ENCODE measurements at regions not wholly inside any gene's neighbourhood (a gene's known extent, or its start where the extent isn't known, plus 50 kb on each side); places are given as distances from the start of the nearest gene placed in this dataset.
"Not testable (repeated sequence)": the region's sequence is repeated elsewhere in the genome, so short reads cannot be mapped to it uniquely, and the experiment has no call there.

DNA sequence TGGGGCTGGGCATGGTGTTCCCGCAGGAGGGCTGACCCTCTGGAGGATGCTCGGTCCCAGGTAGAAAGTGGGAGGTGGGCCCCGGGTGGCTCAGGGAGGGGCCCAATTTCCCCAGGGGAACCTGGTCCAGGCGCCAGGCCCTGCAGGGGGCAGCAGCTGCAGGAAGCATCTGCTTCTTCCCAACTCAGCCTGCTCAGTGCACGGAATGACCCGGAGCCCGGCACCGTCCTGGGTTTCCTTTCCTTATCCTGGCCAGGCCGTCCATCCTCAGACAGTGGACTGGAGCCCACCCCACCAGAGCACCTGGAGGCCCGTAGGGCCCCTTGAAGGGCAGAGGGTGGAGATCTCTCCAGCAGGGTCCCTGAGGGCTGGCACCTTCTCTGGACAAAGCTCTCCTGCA lies 111.0 kb downstream of the TMEM121 start:
- not testable (repeated sequence) for DNase-seq (ENCODE audit: low spot score)

- DNase-seq (ENCODE audit: low spot score) = not testable (repeated sequence)
These were observed 113.9 kb downstream of the TMEM121 start for GRCh38 chr14:105639969-105640931.

DNA sequence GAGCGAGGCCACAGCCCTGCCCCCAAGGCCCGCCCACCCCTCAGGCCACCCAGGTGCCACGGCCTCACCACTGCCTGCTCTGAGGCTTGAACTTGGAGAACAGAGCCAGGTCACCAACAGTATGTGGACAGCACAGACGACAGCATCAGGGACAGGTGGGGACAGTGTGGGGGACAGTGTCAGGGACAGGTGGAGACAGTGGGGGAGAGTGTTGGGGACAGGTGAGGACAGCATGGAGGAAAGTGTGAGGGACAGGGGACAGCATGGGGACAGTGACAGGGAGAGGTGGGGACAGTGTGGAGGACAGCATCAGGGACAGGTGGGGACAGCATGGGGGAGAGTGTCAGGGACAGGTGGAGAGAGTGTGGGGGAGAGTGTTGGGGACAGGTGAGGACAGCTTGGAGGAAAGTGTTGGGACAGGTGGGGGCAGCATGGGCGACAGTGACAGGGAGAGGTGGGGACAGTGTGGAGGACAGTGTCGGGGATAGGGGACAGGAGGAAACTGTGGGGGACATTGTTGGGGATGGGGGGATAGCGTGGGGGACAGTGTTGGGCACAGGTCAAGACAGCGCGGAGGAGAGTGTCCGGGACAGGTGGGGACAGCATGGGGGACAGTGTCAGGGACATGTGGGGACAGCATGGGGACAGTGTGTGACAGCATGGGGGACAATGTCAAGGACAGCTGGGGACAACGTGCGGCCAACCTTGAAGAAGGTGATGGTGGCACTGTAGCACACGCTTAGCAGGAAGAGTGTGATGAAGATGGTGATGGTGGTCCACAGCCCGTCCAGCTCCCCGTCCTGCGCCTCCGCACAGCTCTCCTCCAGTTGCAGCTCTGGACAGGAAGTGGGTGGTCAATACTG lies 114.9 kb downstream of the TMEM121 start:
- DNase-seq (ENCODE audit: low spot score) = no peak

DNA sequence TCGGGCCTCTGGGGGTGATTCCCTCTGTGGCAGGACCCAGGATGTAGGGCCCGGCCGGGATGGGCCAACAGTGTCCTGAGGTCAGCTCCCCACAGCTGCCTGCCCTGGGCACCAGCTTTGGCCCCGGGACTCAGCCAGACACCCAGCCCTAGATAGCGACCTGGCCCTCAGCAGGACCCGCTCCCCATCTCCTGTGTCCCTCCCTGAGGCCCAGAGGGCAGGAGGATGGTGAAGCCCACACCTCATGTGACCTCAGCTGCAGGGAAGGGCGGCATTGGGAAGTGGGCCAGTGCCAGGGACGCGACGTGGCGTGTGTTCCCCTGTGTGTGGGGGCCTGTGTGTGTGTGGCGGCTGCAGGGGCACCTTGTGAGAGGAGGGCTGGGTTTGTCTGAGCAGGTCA lies 115.6 kb downstream of the TMEM121 start:
- not testable (repeated sequence) for DNase-seq (ENCODE audit: low spot score)

- DNase-seq (ENCODE audit: low spot score) = not testable (repeated sequence)
These were observed 116.1 kb downstream of the TMEM121 start for GRCh38 chr14:105642486-105642885.

DNA sequence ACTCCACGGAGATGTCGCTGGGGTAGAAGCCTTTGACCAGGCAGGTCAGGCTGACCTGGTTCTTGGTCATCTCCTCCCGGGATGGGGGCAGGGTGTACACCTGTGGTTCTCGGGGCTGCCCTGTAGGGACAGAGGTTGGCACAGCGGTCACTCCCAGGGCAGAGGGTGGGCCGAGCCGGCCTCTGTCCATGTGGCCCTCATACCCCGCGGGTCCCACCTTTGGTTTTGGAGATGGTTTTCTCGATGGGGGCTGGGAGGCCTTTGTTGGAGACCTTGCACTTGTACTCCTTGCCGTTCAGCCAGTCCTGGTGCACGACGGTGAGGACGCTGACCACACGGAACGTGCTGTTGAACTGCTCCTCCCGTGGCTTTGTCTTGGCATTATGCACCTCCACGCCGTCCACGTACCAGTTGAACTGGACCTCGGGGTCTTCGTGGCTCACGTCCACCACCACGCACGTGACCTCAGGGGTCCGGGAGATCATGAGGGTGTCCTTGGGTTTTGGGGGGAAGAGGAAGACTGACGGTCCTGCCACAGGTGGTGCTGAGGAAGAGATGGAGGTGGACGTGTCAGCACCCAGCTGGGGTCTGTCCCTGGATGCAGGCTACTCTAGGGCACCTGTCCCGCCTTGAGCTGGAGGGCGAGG lies 117.1 kb downstream of the TMEM121 start:
- not testable (repeated sequence) for DNase-seq (ENCODE audit: low spot score)

DNA sequence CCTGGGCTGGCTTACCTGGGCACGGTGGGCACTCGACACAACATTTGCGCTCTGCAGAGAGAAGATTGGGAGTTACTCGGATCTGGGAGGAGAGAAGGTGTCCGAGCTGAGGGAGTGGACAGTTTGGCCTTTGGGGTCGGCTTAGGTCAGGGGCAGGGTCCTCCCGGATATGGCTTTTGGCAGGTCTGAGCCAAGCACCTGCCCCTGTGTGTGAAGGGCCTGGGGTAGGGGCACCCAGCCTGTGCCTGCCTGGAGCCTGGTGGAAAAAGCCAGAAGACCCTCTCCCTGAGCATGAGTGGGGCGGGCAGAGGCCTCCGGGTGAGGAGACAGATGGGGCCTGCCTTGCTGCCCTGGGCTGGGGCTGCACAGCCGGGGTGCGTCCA lies 117.7 kb downstream of the TMEM121 start:
- DNase-seq (ENCODE audit: low spot score) = not testable (repeated sequence)

DNA sequence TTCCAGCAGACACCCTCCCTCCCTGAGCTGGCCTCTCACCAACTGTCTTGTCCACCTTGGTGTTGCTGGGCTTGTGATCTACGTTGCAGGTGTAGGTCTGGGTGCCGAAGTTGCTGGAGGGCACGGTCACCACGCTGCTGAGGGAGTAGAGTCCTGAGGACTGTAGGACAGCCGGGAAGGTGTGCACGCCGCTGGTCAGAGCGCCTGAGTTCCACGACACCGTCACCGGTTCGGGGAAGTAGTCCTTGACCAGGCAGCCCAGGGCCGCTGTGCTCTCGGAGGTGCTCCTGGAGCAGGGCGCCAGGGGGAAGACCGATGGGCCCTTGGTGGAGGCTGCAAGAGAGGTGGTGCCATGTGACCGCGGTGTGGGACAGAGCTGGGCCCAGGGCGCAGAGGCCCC lies 118.1 kb downstream of the TMEM121 start:
- not testable (repeated sequence) for DNase-seq (ENCODE audit: low spot score)

DNA sequence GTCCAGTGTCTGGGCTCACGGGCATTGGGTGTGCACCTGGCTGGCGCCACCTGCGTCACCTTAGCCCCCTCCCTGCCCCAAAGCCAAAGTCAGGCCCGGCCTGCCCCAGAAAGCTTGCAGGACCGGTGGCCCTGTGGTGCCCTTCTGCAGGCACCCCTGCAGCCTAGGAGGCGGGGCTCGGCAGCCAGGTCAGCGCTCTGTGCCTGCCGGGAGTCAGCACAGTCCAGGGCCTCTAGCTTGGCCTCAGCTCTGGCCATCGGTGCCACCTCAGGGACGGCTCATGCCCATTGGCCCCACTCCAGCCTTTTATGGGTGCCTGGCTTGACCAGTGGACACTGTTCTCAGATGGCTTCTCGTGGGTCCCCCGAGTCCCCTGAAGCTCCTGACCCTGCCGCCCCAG lies 118.5 kb downstream of the TMEM121 start:
- DNase-seq (ENCODE audit: low spot score) = not testable (repeated sequence)

DNA sequence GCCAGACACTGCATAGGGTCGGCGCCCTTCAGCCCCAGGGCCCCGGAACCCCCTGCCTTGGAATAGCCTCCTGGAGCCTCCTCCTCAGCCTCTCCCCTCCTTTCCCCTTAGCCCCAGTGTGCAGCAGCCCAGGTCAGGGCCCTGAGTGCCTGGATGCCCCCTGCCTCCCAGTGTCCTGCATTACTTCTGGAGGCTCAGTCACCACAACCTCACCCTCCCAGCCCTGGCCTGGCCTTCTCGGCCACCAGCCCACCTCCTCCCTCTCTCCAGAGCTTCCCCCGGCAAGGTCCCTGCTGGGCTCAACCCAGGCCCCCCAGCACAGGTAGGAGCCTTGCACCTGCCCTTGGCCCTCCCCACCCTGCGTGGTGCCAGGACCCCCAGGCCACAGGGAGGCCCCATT lies 119.0 kb downstream of the TMEM121 start:
- not testable (repeated sequence) for DNase-seq (ENCODE audit: low spot score)

DNA sequence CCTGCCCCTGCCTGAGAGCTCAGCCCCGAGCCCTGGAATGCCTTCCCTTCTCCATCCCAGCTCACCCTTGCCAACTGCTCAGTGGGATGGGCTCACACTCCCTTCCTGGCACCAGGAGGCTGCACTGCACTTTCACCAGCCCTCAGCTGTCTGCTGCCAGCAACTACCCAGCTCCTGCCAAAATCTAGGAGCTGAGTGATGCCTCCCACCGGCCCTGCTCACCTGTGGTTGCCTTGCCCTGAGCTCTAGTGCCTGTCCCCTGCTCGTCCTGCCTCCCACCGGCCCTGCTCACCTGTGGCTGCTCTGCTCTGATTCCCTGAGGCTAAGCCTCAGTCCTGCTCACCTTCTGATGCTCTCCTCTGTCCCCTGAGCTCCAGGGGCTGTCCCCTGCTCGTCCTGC lies 119.8 kb downstream of the TMEM121 start:
- DNase-seq (ENCODE audit: low spot score) = no peak

DNA sequence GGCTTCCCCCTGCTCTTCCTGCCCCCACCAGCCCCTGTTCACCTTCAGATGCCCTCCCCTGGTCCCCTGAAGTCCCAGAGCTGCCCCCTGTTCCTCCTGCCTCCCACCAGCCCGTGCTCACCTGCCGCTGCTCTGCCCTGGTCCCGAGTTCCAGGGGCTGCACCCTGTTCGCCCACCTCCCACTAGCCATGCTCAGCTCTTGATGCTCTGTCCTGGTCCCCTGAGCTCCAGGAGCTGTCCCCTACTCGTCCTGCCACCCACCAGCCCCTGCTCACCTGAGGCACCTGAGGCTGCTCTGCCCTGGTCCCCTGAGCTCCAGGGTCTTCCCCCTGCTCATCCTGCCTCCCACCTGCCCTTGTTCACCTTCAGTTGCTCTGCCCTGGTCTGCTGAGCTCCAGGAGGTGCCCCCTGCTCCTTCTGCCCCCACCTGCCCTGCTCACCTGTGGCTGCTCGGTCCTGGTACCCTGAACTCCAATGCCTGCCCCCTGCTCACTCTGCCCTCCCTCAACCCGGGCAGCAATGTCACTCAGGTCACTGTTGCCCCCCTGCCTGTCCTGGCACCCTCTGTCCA lies 120.4 kb downstream of the TMEM121 start:
- not testable (repeated sequence) for DNase-seq (ENCODE audit: low spot score)

DNA sequence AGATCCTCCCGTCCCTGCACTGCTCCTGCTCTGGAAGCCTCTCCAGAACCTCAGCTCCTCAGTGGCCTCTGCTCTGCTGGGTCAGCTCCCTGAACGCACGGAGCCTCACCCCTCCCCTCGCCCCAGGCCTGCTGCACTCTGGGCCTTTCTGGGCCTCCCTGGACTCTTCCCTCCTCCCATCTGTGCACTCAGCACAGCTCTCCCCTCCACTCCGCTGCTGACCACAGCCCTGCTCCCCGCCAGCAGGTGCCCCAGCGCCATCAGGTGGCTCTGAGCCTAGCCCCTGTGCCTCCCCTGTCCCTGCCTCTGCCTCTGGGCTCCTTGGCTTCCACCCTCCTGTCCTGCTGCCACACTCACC lies 121.0 kb downstream of the TMEM121 start:
- DNase-seq (ENCODE audit: low spot score) = not testable (repeated sequence)

- no peak for DNase-seq (ENCODE audit: low spot score)
These were observed 121.6 kb downstream of the TMEM121 start for GRCh38 chr14:105647784-105648608.

DNA sequence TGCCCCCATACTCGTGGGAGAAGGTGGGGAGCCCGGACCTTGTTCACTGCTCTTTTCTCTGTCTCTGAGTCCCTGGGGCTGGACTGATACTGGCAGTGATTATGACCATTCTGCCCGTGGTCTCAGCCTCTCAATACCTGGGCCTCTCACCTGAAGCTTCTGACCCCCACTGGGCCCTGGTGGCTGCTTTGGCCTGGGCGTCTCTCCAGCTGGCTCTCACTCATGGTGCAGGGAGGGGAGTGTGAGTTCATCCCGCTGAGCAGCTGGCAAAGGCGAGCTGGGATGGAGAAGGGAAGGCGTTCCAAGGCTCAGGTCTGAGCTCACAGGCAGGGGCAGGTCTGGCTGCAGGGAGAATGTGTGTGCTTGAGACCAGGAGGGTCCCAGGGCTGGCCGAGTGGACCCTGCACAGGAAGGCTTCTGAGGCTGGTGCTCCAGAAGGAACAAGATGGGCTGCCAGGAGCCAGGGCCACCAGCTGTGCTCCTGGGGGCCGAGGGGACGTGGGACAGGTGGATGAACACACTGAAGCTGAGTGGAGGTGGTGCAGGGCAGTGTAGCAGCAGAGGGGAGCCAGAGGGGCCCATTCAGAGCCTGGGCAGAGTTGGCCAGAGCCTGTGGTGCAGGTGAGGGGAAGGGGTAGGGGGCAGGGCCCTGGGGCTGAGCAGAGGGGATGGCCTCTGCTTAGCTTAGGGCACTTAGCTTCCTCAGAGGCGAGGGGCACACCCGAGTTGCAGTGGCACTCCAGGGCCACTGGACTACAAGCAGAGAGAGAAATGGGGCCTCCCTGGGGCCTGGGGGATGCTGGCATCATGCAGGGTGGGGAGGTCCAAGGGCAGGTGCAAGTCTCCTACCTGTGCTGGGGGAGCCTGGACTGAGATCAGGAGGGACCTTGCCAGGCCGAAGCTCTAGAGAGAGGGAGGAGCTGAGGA lies 122.5 kb downstream of the TMEM121 start:
- DNase-seq (ENCODE audit: low spot score) = not testable (repeated sequence)

DNA sequence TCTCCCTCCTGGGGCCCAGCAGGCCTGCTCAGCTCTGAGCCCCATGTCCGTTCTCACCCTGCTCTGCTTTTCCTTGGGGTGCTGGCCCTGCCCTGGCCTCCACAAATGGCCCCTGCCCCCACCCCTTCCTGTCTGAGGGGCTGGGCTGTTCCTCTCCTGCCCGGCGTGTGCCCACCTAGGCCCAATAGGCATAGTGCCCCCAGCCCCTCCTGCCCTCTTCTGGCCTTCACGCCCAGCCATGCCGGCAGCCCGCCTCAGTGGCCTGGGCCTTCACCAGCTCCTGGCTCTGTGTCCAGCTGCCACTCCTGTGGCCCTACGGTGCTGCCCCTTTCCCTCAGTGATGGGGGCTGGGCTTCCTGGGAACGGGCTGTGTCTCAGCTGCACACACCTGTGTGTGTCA lies 125.9 kb downstream of the TMEM121 start:
- not testable (repeated sequence) for DNase-seq (ENCODE audit: low spot score)

GRCh38 chr14:105653921-105654320 lies 127.5 kb downstream of the TMEM121 start:
- not testable (repeated sequence) for DNase-seq (ENCODE audit: low spot score)

DNA sequence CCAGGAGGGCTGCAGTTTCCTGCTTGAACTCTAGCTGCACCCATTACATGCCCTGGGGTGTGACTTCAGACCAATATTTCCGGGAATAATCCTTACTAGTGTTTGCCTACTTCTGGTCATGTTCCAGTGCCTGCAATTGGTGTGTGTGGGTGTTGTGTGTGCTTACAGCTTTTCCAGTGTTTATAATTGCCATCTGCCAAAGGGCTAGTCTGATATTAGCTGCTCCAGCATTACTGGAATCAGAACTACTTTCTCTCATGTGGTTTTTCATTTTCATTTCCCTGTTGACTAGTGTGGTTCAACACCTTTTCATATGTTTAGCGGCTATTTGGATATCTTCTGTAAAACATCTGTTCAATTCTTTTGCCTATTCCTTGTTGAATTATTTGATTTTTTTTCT lies 132.9 kb downstream of the TMEM121 start:
- DNase-seq (ENCODE audit: low spot score) = not testable (repeated sequence)

DNA sequence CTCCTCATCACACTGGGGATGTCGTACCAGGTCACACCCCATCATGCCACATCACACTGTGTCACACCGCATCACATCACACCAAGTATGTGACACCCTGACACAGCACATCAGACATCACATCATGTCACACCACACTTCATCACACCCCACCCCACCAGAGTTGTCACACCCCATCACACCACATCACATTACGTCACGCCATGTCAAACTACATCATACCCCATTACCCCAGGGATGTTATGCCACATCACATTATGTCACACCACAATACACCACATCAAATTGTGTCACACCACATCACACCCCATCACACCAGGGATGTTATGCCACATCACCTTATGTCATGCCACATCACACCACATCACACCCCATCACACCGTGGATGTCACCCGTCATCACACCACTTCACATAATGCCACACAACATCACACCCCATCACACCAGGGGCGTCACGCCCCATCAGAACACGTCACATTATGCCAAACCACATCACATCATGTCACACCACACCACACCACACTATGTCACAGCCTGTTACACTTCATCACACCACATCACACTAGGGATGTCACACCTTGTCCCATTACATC lies 133.6 kb downstream of the TMEM121 start:
- no peak for DNase-seq (ENCODE audit: low spot score)

Data from CD4-positive, alpha-beta T cell treated with Interleukin-6 at 100 ng/mL for 8 hours (primary cell).